ENCODE measurements at regions not wholly inside any gene's neighbourhood (a gene's known extent, or its start where the extent isn't known, plus 50 kb on each side); places are given as distances from the start of the nearest gene placed in this dataset.

- no peak for TF ChIP-seq CTCF (IDR thresholded peaks at IDR 0.05; ENCODE audit: control insufficient read depth, insufficient read depth, low read depth, low read length, missing control alignments)
- no peak overlapping the region for H3K4me3 ChIP-seq (ENCODE audit: control insufficient read depth, low read depth, low read length)
- DNase-seq (ENCODE audit: low read depth): no peak
These were observed 491.6 kb downstream of the RIT2 start for GRCh38 chr18:42623935-42624334.

GRCh38 chr18:42632801-42633200 lies 482.7 kb downstream of the RIT2 start:
- no peak overlapping the region for H3K4me3 ChIP-seq (ENCODE audit: control insufficient read depth, low read depth, low read length)
- TF ChIP-seq CTCF (IDR thresholded peaks at IDR 0.05; ENCODE audit: control insufficient read depth, insufficient read depth, low read depth, low read length, missing control alignments): no peak
- DNase-seq (ENCODE audit: low read depth): no peak

- no peak overlapping the region for H3K4me3 ChIP-seq (ENCODE audit: control insufficient read depth, low read depth, low read length)
- DNase-seq (ENCODE audit: low read depth): no peak
- no peak for TF ChIP-seq CTCF (IDR thresholded peaks at IDR 0.05; ENCODE audit: control insufficient read depth, insufficient read depth, low read depth, low read length, missing control alignments)
These were observed 480.0 kb downstream of the RIT2 start for GRCh38 chr18:42635378-42636048.

- no peak for TF ChIP-seq CTCF (IDR thresholded peaks at IDR 0.05; ENCODE audit: control insufficient read depth, insufficient read depth, low read depth, low read length, missing control alignments)
- H3K4me3 ChIP-seq (ENCODE audit: control insufficient read depth, low read depth, low read length): no peak overlapping the region
- DNase-seq (ENCODE audit: low read depth): no peak
These were observed 479.2 kb downstream of the RIT2 start for GRCh38 chr18:42636309-42636708.

- H3K4me3 ChIP-seq (ENCODE audit: control insufficient read depth, low read depth, low read length): no peak overlapping the region
- no peak for TF ChIP-seq CTCF (IDR thresholded peaks at IDR 0.05; ENCODE audit: control insufficient read depth, insufficient read depth, low read depth, low read length, missing control alignments)
- no peak for DNase-seq (ENCODE audit: low read depth)
These were observed 475.3 kb downstream of the RIT2 start for GRCh38 chr18:42640160-42640559.

GRCh38 chr18:42641996-42642395 lies 473.5 kb downstream of the RIT2 start:
- DNase-seq (ENCODE audit: low read depth): no peak
- H3K4me3 ChIP-seq (ENCODE audit: control insufficient read depth, low read depth, low read length): no peak overlapping the region
- TF ChIP-seq CTCF (IDR thresholded peaks at IDR 0.05; ENCODE audit: control insufficient read depth, insufficient read depth, low read depth, low read length, missing control alignments): no peak

Measured in AG09309 (cell line).